K562 (cell line): ENCODE measurements at regions not wholly inside any gene's neighbourhood (a gene's known extent, or its start where the extent isn't known, plus 50 kb on each side); places are given as distances from the start of the nearest gene placed in this dataset.

Experiments used
- ARNT ChIP-seq, 2 experiments: fragments of 450-650 bp; IDR thresholded peaks; 2 replicates each; pipeline ENCODE4 v1.6.1; 2016; ENCODE audit warnings: mild to moderate bottlenecking in 1 of 2
- CBFA2T2 ChIP-seq: fragments of 450-650 bp; conservative IDR thresholded peaks from 2 replicates; pipeline ENCODE4 v1.6.1; 2017; ENCODE audit warnings: mild to moderate bottlenecking
- ERF ChIP-seq: fragments of 450-650 bp; formaldehyde crosslinking; IDR thresholded peaks from 2 replicates; pipeline ENCODE4 v1.4.0; 2020; ENCODE audit warnings: mild to moderate bottlenecking, mixed read lengths
- FOSL1 ChIP-seq: fragments of 200-800 bp; sonication (Bioruptor generic); conservative IDR thresholded peaks from 2 replicates; pipeline ENCODE4 v1.6.1; 2016; ENCODE audit warnings: missing genetic modification characterization, missing compliant biosample characterization
- FOXJ2 ChIP-seq: fragments of 200-800 bp; sonication (Bioruptor generic); IDR thresholded peaks from 2 replicates; pipeline ENCODE4 v1.6.1; 2016; ENCODE audit warnings: missing genetic modification characterization, missing compliant biosample characterization
- GABPB1 ChIP-seq: sonication (generic); formaldehyde crosslinking; IDR thresholded peaks from 2 replicates; pipeline ENCODE4 v1.8.0; 2022; ENCODE audit warnings: mild to moderate bottlenecking, missing genetic modification reagents
- HOXB6 ChIP-seq: fragments of 250-450 bp; sonication (Bioruptor Pico); IDR thresholded peaks from 2 replicates; pipeline ENCODE4 v1.5.1; 2022; ENCODE audit warnings: mild to moderate bottlenecking, borderline replicate concordance
- MCM5 ChIP-seq: fragments of 450-650 bp; IDR thresholded peaks from 2 replicates; pipeline ENCODE4 v1.6.1; 2016; ENCODE audit warnings: low read depth
- PML ChIP-seq: IDR thresholded peaks from 2 replicates; pipeline ENCODE4 v1.6.1; 2012; ENCODE audit warnings: low read length, inconsistent platforms
- RBM17 ChIP-seq: fragments of 200-400 bp; formaldehyde crosslinking; IDR thresholded peaks from 2 replicates; pipeline ENCODE4 v1.6.1; 2017; ENCODE audit warnings: low read depth, mild to moderate bottlenecking, low read length, borderline replicate concordance
- RUNX1 ChIP-seq: sonication (generic); IDR thresholded peaks from 2 replicates; pipeline ENCODE4 v1.6.1; 2016; ENCODE audit warnings: antibody characterized with exemption, low read depth
- STAT5A ChIP-seq: IDR thresholded peaks from 2 replicates; pipeline ENCODE4 v1.6.1; 2012; ENCODE audit warnings: low read length, inconsistent platforms, borderline replicate concordance
- TAL1 ChIP-seq: fragments of 450-650 bp; IDR thresholded peaks from 2 replicates; pipeline ENCODE4 v1.6.1; 2016; ENCODE audit warnings: mild to moderate bottlenecking
- ZNF124 ChIP-seq: sonication (generic); formaldehyde crosslinking; IDR thresholded peaks from 2 replicates; pipeline ENCODE4 v1.8.1; 2022; ENCODE audit warnings: missing genetic modification reagents
- ZNF644 ChIP-seq: fragments of 200-800 bp; sonication (Bioruptor generic); IDR thresholded peaks from 2 replicates; pipeline ENCODE4 v1.6.1; 2016; ENCODE audit warnings: low read depth, missing genetic modification characterization, missing compliant biosample characterization
- ZNF717 ChIP-seq: fragments of 250-450 bp; sonication (Bioruptor Pico); IDR thresholded peaks from 2 replicates; pipeline ENCODE4 v1.5.0; 2021
- TF ChIP-seq, protein P1 (sequence below): fragments of 250-450 bp; sonication (Bioruptor Pico); IDR thresholded peaks from 2 replicates; pipeline ENCODE4 v1.5.0; 2022; ENCODE audit warnings: mild to moderate bottlenecking
- TF ChIP-seq, protein P2 (sequence below), 2 experiments: IDR thresholded peaks in 1 of 2; conservative IDR thresholded peaks in 1 of 2; 2 replicates each; pipeline ENCODE4 v1.6.1; 2016; ENCODE audit warnings: low read depth in 2 of 2, mild to moderate bottlenecking in 1 of 2, missing compliant biosample characterization in 1 of 2, missing genetic modification characterization in 1 of 2, moderate library complexity in 1 of 2

DNA sequence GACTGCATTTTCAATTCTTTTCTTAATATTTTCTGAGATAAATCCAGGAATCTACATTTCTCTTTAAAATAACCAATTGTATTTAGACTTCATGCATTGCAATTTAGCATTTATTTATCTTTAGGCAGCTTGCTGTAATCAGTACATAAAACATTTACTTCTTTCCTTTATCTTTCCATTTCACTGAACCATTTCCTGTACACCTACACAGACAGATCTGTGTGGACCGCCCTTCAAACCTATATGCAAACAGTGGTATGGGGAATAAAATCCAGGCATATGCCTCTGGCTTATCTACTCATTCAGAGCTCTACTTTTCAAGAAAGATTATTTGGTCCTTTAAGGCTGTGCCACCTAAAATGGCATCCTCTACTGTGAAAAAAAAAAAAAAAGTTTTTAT, 640.0 kb downstream of the MAT2B start (continued):
- TF ChIP-seq, protein P1, sequence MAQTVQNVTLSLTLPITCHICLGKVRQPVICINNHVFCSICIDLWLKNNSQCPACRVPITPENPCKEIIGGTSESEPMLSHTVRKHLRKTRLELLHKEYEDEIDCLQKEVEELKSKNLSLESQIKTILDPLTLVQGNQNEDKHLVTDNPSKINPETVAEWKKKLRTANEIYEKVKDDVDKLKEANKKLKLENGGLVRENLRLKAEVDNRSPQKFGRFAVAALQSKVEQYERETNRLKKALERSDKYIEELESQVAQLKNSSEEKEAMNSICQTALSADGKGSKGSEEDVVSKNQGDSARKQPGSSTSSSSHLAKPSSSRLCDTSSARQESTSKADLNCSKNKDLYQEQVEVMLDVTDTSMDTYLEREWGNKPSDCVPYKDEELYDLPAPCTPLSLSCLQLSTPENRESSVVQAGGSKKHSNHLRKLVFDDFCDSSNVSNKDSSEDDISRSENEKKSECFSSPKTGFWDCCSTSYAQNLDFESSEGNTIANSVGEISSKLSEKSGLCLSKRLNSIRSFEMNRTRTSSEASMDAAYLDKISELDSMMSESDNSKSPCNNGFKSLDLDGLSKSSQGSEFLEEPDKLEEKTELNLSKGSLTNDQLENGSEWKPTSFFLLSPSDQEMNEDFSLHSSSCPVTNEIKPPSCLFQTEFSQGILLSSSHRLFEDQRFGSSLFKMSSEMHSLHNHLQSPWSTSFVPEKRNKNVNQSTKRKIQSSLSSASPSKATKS (CRISPR knock-in tag) = no peak
- TF ChIP-seq ZNF717 (no peak), STAT5A (0 out of 2 replicates have a peak, but pooled peaks have one; percentile 14), RBM17 (no peak), FOXJ2 (no peak), TAL1 (peak; percentile 46), GABPB1 (CRISPR knock-in tag) (no peak), ARNT (IDR thresholded peaks at IDR 0.05) (no peak), HOXB6 (no peak), FOSL1 (no peak), ZNF124 (CRISPR knock-in tag) (no peak), ZNF644 (tag) (no peak), ERF (CRISPR knock-in tag) (no peak), RUNX1 (no peak), CBFA2T2 (peak; percentile 60), PML (peak; percentile 29; the same call in 1 of the 2 replicates), MCM5 (no peak)
- TF ChIP-seq, protein P2, sequence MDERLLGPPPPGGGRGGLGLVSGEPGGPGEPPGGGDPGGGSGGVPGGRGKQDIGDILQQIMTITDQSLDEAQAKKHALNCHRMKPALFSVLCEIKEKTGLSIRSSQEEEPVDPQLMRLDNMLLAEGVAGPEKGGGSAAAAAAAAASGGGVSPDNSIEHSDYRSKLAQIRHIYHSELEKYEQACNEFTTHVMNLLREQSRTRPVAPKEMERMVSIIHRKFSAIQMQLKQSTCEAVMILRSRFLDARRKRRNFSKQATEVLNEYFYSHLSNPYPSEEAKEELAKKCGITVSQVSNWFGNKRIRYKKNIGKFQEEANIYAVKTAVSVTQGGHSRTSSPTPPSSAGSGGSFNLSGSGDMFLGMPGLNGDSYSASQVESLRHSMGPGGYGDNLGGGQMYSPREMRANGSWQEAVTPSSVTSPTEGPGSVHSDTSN (CRISPR knock-in tag; IDR thresholded peaks at IDR 0.05; ENCODE audit: low read depth) = no peak
- TF ChIP-seq, protein P2 (tag; conservative IDR thresholded peaks at IDR 0.05; ENCODE audit: low read depth) = no peak
